ENCODE measurements at regions not wholly inside any gene's neighbourhood (a gene's known extent, or its start where the extent isn't known, plus 50 kb on each side); places are given as distances from the start of the nearest gene placed in this dataset.

DNA sequence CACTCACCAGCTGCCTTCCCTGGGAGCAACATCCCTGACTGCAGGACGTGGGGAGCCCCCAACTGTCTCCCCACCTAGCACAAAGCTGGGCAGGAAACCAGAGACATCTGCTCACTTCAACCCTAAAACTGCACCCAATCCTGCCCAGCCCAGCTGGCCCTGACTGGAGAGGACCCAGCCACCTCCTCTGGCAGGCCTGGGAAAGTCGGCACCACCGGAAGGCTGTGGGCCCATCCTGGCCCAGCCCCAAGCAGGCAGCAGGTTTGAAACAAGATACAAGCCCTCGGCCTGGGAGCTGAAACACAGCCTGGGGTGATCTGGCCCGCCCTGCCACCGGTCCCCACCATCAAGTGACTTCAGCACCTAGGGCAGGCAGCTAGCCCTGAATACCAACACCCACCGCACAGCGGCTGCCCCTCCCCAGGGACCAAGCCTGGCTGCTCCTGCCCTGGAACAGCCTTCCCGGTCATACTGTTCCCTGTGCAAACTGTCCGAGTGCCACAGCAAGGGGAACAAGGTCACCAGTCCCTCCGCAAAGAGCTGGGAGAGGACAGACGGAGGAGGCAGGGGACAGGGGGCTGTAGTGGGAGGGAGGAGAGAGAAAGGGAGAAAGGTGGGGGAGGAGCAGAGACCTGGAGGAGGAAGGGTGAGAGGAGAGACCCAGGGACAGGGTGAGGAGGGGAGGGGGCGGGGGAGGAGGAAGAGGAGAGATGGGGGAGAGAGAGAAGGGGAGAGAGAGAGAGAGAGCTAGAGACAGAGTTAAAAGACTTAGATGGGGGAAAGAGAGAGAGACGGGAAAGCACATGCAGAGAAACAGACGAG is 115.7 kb downstream of the RFLNA start:
- FAIRE-seq (no peak), DNase-seq (ENCODE audit: insufficient read length, low spot score) (no peak)
- no peak for TF ChIP-seq PAX5 (IDR thresholded peaks at IDR 0.05; ENCODE audit: insufficient read depth, low read length, severe bottlenecking)
- TF ChIP-seq SPI1 (IDR thresholded peaks at IDR 0.05; ENCODE audit: low read depth, low read length) = no peak
- TF ChIP-seq POLR2A (IDR thresholded peaks at IDR 0.05; ENCODE audit: low read depth, low read length) = no peak
- no peak for TF ChIP-seq POU2F2 (IDR thresholded peaks at IDR 0.05; ENCODE audit: low read depth, low read length)
- no peak for TF ChIP-seq POLR2AphosphoS5 (IDR thresholded peaks at IDR 0.05; ENCODE audit: low read depth, low read length)
- TF ChIP-seq TAF1 (IDR thresholded peaks at IDR 0.05; ENCODE audit: low read depth, low read length) = no peak

DNA sequence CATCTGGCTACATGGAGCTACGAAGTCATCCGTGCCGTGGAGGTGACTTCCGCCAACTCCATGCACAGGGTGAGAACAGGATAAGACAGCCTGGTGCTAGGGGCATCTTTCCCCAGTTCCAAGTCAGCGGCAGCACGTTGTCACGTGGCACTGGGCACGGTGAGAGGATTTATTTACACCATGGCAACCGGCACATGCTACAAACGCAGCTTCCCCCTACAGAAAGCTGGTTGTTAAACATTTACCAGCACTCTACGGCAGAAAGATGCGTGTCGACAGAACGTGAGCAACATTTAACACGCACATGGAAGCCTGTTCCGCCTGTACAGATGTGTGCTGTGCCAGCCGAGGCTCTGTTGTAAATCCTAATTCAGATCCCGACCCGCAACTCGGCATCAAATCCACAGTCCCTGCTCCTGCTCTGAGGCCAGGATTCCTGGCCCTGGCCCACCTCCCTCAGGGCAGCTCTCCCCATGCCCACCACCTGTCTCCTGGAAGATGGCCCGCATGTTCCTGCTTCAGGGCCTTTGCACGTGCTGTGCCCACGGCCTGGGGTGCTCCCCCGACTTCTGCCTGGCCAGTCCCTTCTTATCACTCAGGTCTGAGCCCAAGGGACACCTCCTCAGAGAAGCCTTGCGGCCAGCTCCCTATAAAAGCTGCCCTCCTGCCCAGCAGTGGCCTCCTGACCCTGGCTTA is 114.1 kb downstream of the RFLNA start:
- FAIRE-seq (no peak), DNase-seq (ENCODE audit: insufficient read length, low spot score) (no peak)
- TF ChIP-seq POLR2AphosphoS5 (IDR thresholded peaks at IDR 0.05; ENCODE audit: low read depth, low read length) (no peak), TAF1 (IDR thresholded peaks at IDR 0.05; ENCODE audit: low read depth, low read length) (no peak), SPI1 (IDR thresholded peaks at IDR 0.05; ENCODE audit: low read depth, low read length) (no peak), POU2F2 (IDR thresholded peaks at IDR 0.05; ENCODE audit: low read depth, low read length) (no peak), POLR2A (IDR thresholded peaks at IDR 0.05; ENCODE audit: low read depth, low read length) (no peak), PAX5 (IDR thresholded peaks at IDR 0.05; ENCODE audit: insufficient read depth, low read length, severe bottlenecking) (no peak)

DNA sequence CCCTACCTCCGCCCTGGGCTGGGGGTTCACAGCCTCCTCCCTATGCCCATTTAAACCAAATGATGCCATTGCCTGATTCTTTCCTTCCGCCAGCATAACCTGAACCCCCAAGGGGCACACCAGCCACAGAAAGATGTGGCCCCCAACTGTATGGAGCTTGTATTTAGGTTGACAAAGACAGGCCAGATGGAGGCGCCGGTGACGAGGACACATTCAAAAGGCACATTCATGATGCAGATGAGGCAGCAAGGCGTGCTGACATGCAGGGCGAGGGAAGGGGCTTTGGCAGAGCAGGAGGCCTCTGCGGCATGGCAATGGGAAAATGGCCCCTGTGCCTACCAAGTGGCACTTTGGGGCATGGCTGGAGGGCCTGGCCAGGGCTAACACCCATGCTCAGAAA is 112.2 kb downstream of the RFLNA start:
- FAIRE-seq = no peak
- no peak for TF ChIP-seq PAX5 (IDR thresholded peaks at IDR 0.05; ENCODE audit: insufficient read depth, low read length, severe bottlenecking)
- no peak for TF ChIP-seq POLR2AphosphoS5 (IDR thresholded peaks at IDR 0.05; ENCODE audit: low read depth, low read length)
- no peak for TF ChIP-seq TAF1 (IDR thresholded peaks at IDR 0.05; ENCODE audit: low read depth, low read length)
- TF ChIP-seq POU2F2 (IDR thresholded peaks at IDR 0.05; ENCODE audit: low read depth, low read length) = no peak
- TF ChIP-seq POLR2A (IDR thresholded peaks at IDR 0.05; ENCODE audit: low read depth, low read length) = no peak
- no peak for TF ChIP-seq SPI1 (IDR thresholded peaks at IDR 0.05; ENCODE audit: low read depth, low read length)
- no peak for DNase-seq (ENCODE audit: insufficient read length, low spot score)

DNA sequence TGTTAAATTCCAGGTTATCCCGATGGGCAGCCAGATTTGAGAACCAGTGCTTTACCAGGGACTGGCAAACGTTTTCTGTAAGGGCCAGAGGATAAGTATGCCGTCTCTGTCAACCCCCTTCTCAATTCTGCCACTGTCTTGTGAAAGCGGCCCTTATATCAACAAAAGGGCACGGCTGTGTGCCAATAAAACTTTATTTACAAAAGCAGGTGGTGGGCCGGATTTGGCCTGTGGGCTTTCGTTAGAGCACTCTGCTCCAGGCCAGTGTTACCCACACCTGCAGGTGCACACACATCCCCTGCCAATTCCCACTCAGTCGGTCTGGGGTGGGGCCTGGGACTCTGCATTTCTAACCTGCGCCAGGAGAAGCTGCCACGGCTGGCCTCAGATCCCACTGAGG is 111.2 kb downstream of the RFLNA start:
- DNase-seq (ENCODE audit: insufficient read length, low spot score) (no peak), FAIRE-seq (no peak)
- no peak for TF ChIP-seq POU2F2 (IDR thresholded peaks at IDR 0.05; ENCODE audit: low read depth, low read length)
- no peak for TF ChIP-seq POLR2A (IDR thresholded peaks at IDR 0.05; ENCODE audit: low read depth, low read length)
- TF ChIP-seq PAX5 (IDR thresholded peaks at IDR 0.05; ENCODE audit: insufficient read depth, low read length, severe bottlenecking) = no peak
- no peak for TF ChIP-seq TAF1 (IDR thresholded peaks at IDR 0.05; ENCODE audit: low read depth, low read length)
- no peak for TF ChIP-seq POLR2AphosphoS5 (IDR thresholded peaks at IDR 0.05; ENCODE audit: low read depth, low read length)
- no peak for TF ChIP-seq SPI1 (IDR thresholded peaks at IDR 0.05; ENCODE audit: low read depth, low read length)

DNA sequence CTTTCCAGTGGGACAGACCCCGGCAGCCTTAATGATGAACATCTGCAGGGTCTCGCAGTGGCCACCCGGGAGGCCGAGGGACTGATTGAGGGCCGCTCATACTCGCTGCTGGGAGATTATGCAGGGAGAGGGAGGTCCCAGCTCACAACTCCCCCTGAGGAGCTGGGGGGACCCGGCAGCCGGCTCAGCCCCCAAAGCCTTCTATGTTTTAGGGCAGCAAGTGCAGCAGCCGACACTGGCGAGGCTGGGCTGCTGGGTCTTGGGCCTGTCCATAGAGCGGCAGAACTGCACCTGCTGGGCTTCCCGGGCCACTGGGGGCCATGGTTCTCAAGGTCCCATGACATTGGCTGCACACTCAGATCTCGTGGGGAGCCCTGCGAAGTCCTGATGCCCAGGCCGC is 110.7 kb downstream of the RFLNA start:
- no peak for DNase-seq (ENCODE audit: insufficient read length, low spot score)
- no peak for FAIRE-seq
- no peak for TF ChIP-seq POU2F2 (IDR thresholded peaks at IDR 0.05; ENCODE audit: low read depth, low read length)
- no peak for TF ChIP-seq POLR2AphosphoS5 (IDR thresholded peaks at IDR 0.05; ENCODE audit: low read depth, low read length)
- no peak for TF ChIP-seq PAX5 (IDR thresholded peaks at IDR 0.05; ENCODE audit: insufficient read depth, low read length, severe bottlenecking)
- TF ChIP-seq POLR2A (IDR thresholded peaks at IDR 0.05; ENCODE audit: low read depth, low read length) = no peak
- no peak for TF ChIP-seq TAF1 (IDR thresholded peaks at IDR 0.05; ENCODE audit: low read depth, low read length)
- no peak for TF ChIP-seq SPI1 (IDR thresholded peaks at IDR 0.05; ENCODE audit: low read depth, low read length)

DNA sequence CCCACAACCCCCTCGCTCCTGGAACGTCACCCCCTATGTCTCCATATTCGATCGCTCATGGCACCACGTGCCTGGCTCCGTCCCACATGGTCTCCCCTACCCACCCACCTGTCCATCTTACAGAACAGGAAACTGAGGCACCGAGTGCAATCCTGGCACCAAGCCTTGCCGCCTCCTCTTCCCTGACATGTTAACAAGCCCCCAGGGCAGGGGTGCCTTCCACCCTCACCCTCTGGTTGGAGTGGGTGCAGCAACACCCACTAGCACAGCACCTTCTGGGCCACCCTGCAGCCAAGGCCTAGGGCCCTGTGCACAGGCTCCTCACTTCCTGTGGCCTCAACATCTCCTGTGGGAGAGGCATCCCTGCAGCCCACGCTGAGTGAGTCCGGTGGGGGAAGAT is 110.3 kb downstream of the RFLNA start:
- TF ChIP-seq TAF1 (IDR thresholded peaks at IDR 0.05; ENCODE audit: low read depth, low read length) (no peak), POLR2AphosphoS5 (IDR thresholded peaks at IDR 0.05; ENCODE audit: low read depth, low read length) (no peak), SPI1 (IDR thresholded peaks at IDR 0.05; ENCODE audit: low read depth, low read length) (no peak), POLR2A (IDR thresholded peaks at IDR 0.05; ENCODE audit: low read depth, low read length) (no peak)
- DNase-seq (ENCODE audit: insufficient read length, low spot score) (no peak), FAIRE-seq (no peak)

DNA sequence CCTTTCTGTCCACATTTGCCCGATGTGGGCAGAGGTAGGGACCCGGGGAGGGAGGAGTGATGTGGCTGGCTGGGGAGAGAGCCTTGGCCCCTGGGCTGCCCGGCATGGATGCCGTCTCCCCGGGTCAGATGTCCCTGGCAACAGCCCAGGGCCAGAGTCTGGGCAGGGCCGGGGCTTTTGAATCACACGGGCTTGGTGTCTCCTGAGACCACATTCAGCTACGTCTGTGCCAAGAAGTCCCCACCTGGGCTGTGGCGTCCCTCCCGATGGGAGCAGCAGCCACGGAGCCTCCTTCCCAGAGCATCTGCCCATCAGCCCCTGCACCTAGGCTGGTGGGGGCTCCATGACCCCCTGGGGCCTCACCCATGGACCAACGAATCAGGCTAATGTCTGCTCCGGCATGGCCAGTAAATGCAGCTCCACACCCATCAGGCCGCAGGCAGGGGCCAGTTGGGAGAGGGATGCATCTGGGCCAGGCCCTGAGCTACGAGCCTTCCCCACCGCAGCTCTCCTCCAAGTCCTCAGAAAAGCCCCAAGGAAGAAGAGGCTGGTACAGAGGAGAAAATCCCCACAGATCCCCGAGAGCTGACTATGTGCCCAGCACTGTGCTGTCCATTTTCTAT is 109.4 kb downstream of the RFLNA start:
- FAIRE-seq (no peak), DNase-seq (ENCODE audit: insufficient read length, low spot score) (no peak)
- TF ChIP-seq POU2F2 (IDR thresholded peaks at IDR 0.05; ENCODE audit: low read depth, low read length) (no peak), SPI1 (IDR thresholded peaks at IDR 0.05; ENCODE audit: low read depth, low read length) (no peak), TAF1 (IDR thresholded peaks at IDR 0.05; ENCODE audit: low read depth, low read length) (no peak), PAX5 (IDR thresholded peaks at IDR 0.05; ENCODE audit: insufficient read depth, low read length, severe bottlenecking) (no peak), POLR2A (IDR thresholded peaks at IDR 0.05; ENCODE audit: low read depth, low read length) (no peak), POLR2AphosphoS5 (IDR thresholded peaks at IDR 0.05; ENCODE audit: low read depth, low read length) (no peak)

DNA sequence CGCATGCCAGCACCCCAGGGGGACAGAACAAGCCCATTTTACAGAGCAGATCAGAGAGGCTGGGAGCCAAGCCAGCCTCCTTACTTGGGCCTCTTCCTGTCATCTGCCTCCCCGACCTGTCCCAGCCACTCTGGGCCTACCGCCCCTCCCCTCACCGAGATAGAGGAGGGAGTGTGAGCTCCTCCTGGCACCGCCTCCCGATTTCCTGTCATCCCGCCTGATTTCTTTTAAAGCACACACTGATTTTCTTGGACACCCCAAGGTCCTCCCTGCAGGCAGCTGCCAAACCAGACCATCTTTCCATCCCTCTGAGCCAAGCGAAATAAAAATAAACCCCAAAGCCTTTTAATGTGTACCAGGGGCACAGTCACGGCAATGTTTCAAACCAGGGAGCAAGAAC is 108.4 kb downstream of the RFLNA start:
- no peak for TF ChIP-seq PAX5 (IDR thresholded peaks at IDR 0.05; ENCODE audit: insufficient read depth, low read length, severe bottlenecking)
- no peak for TF ChIP-seq TAF1 (IDR thresholded peaks at IDR 0.05; ENCODE audit: low read depth, low read length)
- no peak for TF ChIP-seq POLR2A (IDR thresholded peaks at IDR 0.05; ENCODE audit: low read depth, low read length)
- TF ChIP-seq SPI1 (IDR thresholded peaks at IDR 0.05; ENCODE audit: low read depth, low read length) = no peak
- no peak for TF ChIP-seq POLR2AphosphoS5 (IDR thresholded peaks at IDR 0.05; ENCODE audit: low read depth, low read length)
- no peak for FAIRE-seq
- DNase-seq (ENCODE audit: insufficient read length, low spot score) = no peak

Data from GM12891 (cell line).